Large intestine (tissue), 3 donors: ENCODE measurements at regions not wholly inside any gene's neighbourhood (a gene's known extent, or its start where the extent isn't known, plus 50 kb on each side); places are given as distances from the start of the nearest gene placed in this dataset.

ENCODE experiments used
- DNase-seq, 2 donors: peaks; one replicate each; pipeline versions ENCODE4 v3.0.0 to v3.0.0-alpha.2; 2013
- H3K27ac ChIP-seq: one replicate; pipeline ENCODE4 v1.5.1; 2013; ENCODE audit warnings: low read length
- H3K27me3 ChIP-seq: 2 replicates; pipeline ENCODE4 v1.6.1; 2013; ENCODE audit warnings: low read length; ENCODE audit not compliant: control insufficient read depth, insufficient read depth
- H3K36me3 ChIP-seq: 2 replicates; pipeline ENCODE4 v1.6.1; 2013; ENCODE audit warnings: low read length; ENCODE audit not compliant: control insufficient read depth, insufficient read depth
- H3K4me1 ChIP-seq: one replicate; pipeline ENCODE4 v1.6.1; 2013; ENCODE audit warnings: low read length; ENCODE audit not compliant: control insufficient read depth, insufficient read depth
- H3K4me3 ChIP-seq: one replicate; pipeline ENCODE4 v1.5.1; 2013; ENCODE audit warnings: low read length
- H3K9me3 ChIP-seq: one replicate; pipeline ENCODE4 v1.6.1; 2013; ENCODE audit warnings: mild to moderate bottlenecking, low read depth, low read length, moderate library complexity; ENCODE audit not compliant: control insufficient read depth
- WGBS: methylation state at CpG from one replicate; pipeline ENCODE4 v1.1.5; 2013; ENCODE audit warnings: low lambda C conversion rate; ENCODE audit not compliant: insufficient coverage; 5-methylcytosine and 5-hydroxymethylcytosine counted together

DNA sequence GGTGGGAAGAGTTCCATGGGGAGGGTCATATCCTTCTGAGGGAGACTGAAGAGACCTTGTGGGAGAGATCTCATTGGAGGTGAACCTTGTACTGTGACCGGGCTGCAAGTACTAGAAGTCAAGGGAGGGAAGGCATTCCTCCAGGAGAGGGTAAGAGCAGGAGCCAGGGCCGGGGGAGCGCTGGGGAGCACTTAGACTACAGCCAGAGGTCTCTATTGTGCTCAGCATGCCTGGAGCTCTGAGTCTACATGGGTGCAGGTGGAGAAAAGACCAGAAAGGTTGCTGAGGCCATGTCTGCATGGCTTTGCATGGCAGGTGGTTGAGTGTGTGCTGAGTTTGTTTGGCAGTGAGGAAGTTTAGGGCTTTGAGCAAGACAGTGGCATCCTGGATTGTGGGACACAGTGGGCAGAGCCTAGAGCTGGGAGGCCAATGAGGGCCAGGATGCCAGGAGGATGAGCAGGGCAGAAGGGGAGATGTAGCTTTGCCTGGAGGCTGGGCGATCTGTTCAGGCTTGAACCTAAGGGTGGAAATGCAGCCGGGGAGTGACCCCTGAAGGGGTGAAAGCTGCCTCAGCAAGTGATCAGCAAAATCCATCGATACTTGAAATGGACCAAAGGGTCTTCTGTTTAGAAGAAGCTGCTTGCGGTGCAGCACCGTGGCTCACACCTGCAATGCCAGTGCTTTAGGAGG is 317.4 kb upstream of the TNRC6C start:
- no CpG with 5 or more reads among the region's 8 CpGs for WGBS
- peaks cover 2% of the 10 kb centered on the region for H3K9me3 ChIP-seq
- no peaks in the 10 kb centered on the region for H3K4me1 ChIP-seq
- no peak overlapping the region for H3K27ac ChIP-seq
- no peak overlapping the region for H3K4me3 ChIP-seq
- H3K36me3 ChIP-seq: no peaks in the 10 kb centered on the region
- DNase-seq: no peak
- H3K27me3 ChIP-seq: peaks cover 62% of the 10 kb centered on the region

GRCh38 chr17:77641718-77642117 is 316.8 kb upstream of the TNRC6C start:
- WGBS: 95% methylated on average over 2 of the region's 4 CpGs
- peaks cover 2% of the 10 kb centered on the region for H3K9me3 ChIP-seq
- H3K4me3 ChIP-seq: no peak overlapping the region
- no peaks in the 10 kb centered on the region for H3K36me3 ChIP-seq
- peaks cover 58% of the 10 kb centered on the region for H3K27me3 ChIP-seq
- H3K4me1 ChIP-seq: no peaks in the 10 kb centered on the region
- no peak for DNase-seq
- H3K27ac ChIP-seq: no peak overlapping the region

- no peak for DNase-seq
- no CpG with 5 or more reads among the region's 15 CpGs for WGBS
- H3K27ac ChIP-seq: no peak overlapping the region
Observed at GRCh38 chr17:77644181-77645071, 314.1 kb upstream of the TNRC6C start.

GRCh38 chr17:77645072-77646045 is 313.1 kb upstream of the TNRC6C start:
- peaks cover 6% of the 10 kb centered on the region for H3K9me3 ChIP-seq
- no peaks in the 10 kb centered on the region for H3K36me3 ChIP-seq
- WGBS: 50% methylated on average over 1 of the region's 28 CpGs
- no peaks in the 10 kb centered on the region for H3K4me1 ChIP-seq
- no peak for DNase-seq
- H3K27ac ChIP-seq: no peak overlapping the region
- no peak overlapping the region for H3K4me3 ChIP-seq
- H3K27me3 ChIP-seq: peaks cover 32% of the 10 kb centered on the region

More at GRCh38 chr17:77644181-77645071, 314.1 kb upstream of the TNRC6C start:
- Histone ChIP-seq H3K4me1 (no peaks in the 10 kb centered on the region), H3K4me3 (no peak overlapping the region), H3K27me3 (peaks cover 34% of the 10 kb centered on the region), H3K36me3 (no peaks in the 10 kb centered on the region), H3K9me3 (peaks cover 6% of the 10 kb centered on the region)

- Histone ChIP-seq H3K27me3 (peaks cover 31% of the 10 kb centered on the region), H3K4me3 (no peak overlapping the region), H3K4me1 (no peaks in the 10 kb centered on the region), H3K9me3 (peaks cover 6% of the 10 kb centered on the region), H3K36me3 (no peaks in the 10 kb centered on the region), H3K27ac (no peak overlapping the region)
- WGBS: no CpG with 5 or more reads among the region's 11 CpGs
- no peak for DNase-seq
Observed at GRCh38 chr17:77646046-77646430, 312.5 kb upstream of the TNRC6C start.

DNA sequence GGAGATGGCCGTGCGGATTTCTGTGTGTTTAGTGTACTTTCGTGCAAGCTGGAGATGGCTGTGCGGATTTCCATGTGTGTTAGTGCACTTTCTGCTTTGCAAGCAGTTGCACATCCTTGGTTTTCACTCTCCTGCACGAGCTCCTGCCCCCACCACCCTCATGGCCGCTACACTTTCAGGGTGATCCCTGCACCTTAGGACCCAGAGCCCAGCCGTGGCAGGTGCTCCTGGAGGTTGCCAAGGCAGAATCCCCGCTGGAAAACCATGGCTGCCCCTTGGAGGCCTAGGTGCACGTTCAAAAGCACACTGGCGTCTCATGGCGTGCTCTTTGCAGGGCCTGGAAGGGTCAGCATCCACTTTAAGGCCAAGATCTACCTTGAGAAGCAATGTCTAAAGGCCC is 311.0 kb upstream of the TNRC6C start:
- peaks cover 27% of the 10 kb centered on the region for H3K27me3 ChIP-seq
- no CpG with 5 or more reads among the region's 11 CpGs for WGBS

DNA sequence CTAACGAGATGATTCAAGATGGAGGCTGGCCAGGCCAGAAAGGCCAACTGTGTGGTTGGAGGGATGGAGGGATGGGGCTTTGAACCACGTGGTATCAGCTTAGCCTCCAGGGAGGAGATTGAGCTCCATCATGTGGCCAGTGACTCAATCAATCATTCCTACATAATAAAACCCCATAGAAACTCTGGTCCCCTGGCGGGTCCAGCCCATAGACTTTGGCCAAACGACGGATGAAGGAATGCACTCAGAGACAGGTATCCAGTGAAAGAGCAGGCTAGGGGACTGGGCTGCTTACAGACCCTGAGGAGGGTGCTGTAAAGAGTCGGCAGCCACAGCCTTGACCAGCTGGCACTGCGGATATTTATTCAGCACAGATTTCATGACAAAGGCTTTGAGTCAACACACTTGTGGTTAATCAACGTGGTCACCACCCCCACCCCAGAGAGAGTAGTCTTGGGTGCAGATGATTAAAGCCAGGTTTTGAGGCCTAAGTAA is 308.7 kb upstream of the TNRC6C start:
- no peak overlapping the region for H3K4me3 ChIP-seq
- no CpG with 5 or more reads among the region's 8 CpGs for WGBS
- H3K27ac ChIP-seq: no peak overlapping the region
- no peak for DNase-seq
- H3K9me3 ChIP-seq: peaks cover 6% of the 10 kb centered on the region
- no peaks in the 10 kb centered on the region for H3K36me3 ChIP-seq
- peaks cover 15% of the 10 kb centered on the region for H3K27me3 ChIP-seq
- no peaks in the 10 kb centered on the region for H3K4me1 ChIP-seq

More for the DNA sequence above, 311.0 kb upstream of the TNRC6C start:
- Histone ChIP-seq H3K27ac (no peak overlapping the region), H3K4me3 (no peak overlapping the region), H3K4me1 (no peaks in the 10 kb centered on the region), H3K9me3 (peaks cover 6% of the 10 kb centered on the region), H3K36me3 (no peaks in the 10 kb centered on the region)
- no peak for DNase-seq

GRCh38 chr17:77651988-77652387 is 306.5 kb upstream of the TNRC6C start:
- H3K36me3 ChIP-seq: no peaks in the 10 kb centered on the region
- H3K27me3 ChIP-seq: peaks cover 11% of the 10 kb centered on the region
- H3K9me3 ChIP-seq: peaks cover 4% of the 10 kb centered on the region
- no peak overlapping the region for H3K27ac ChIP-seq
- H3K4me1 ChIP-seq: no peaks in the 10 kb centered on the region
- no CpG with 5 or more reads among the region's 4 CpGs for WGBS
- no peak overlapping the region for H3K4me3 ChIP-seq
- no peak for DNase-seq

GRCh38 chr17:77654296-77654695 is 304.2 kb upstream of the TNRC6C start:
- no CpG with 5 or more reads among the region's 5 CpGs for WGBS
- H3K27me3 ChIP-seq: peaks cover 11% of the 10 kb centered on the region
- no peak overlapping the region for H3K4me3 ChIP-seq
- no peaks in the 10 kb centered on the region for H3K4me1 ChIP-seq
- no peak overlapping the region for H3K27ac ChIP-seq
- no peak for DNase-seq
- H3K36me3 ChIP-seq: no peaks in the 10 kb centered on the region
- H3K9me3 ChIP-seq: no peaks in the 10 kb centered on the region

- no peaks in the 10 kb centered on the region for H3K9me3 ChIP-seq
- peaks cover 11% of the 10 kb centered on the region for H3K27me3 ChIP-seq
- WGBS: no CpG with 5 or more reads among the region's 13 CpGs
- no peak overlapping the region for H3K4me3 ChIP-seq
- H3K4me1 ChIP-seq: no peaks in the 10 kb centered on the region
- no peak for DNase-seq
- no peak overlapping the region for H3K27ac ChIP-seq
- H3K36me3 ChIP-seq: no peaks in the 10 kb centered on the region
Observed at GRCh38 chr17:77654850-77655249, 303.7 kb upstream of the TNRC6C start.
